IMR-90 (cell line): ENCODE measurements at regions not wholly inside any gene's neighbourhood (a gene's known extent, or its start where the extent isn't known, plus 50 kb on each side); places are given as distances from the start of the nearest gene placed in this dataset.

Source experiments
- ATAC-seq: fragments of 200-7000 bp; cut with Tn5 transposase; 2 replicates; pipeline ENCODE4 v1.9.1; 2020; ENCODE audit warnings: low read depth, mild to moderate bottlenecking, moderate library complexity
- BruUV-seq: library from RNA; stranded (reverse); fragments of 400-500 nt; replicated peaks from 2 replicates; lab custom pipeline; 2021; lab: Mats Ljungman, UMichigan
- CTCF ChIA-PET: fragments of 300-600 bp; formaldehyde crosslinking; extraction: SDS; loops from one replicate; lab custom pipeline; 2021; ENCODE audit warnings: antibody characterized with exemption; lab: Yijun Ruan, JAX
- POLR2A ChIA-PET: fragments of 300-600 bp; sonication (Branson Sonifier 250); formaldehyde crosslinking; loops from one replicate; lab custom pipeline; 2022; ENCODE audit warnings: antibody characterized with exemption; ENCODE audit not compliant: unreplicated experiment; lab: Charles Lee
- DNase-seq: peaks from one replicate; pipeline ENCODE4 v3.0.0; 2013
- H2AFZ ChIP-seq: replicated peaks from 2 replicates; pipeline ENCODE3; 2013; ENCODE audit warnings: low read length, mild to moderate bottlenecking; ENCODE audit not compliant: poor library complexity
- H2AK5ac ChIP-seq: 2 replicates; pipeline ENCODE4 v1.6.1; 2013; ENCODE audit warnings: low read depth, low read length, inconsistent platforms
- H2AK9ac ChIP-seq: replicated peaks from 2 replicates; pipeline ENCODE3; 2013; ENCODE audit warnings: mild to moderate bottlenecking, low read depth, low read length, moderate library complexity; ENCODE audit not compliant: poor library complexity
- H2BK120ac ChIP-seq: 2 replicates; pipeline ENCODE4 v1.6.1; 2013; ENCODE audit warnings: low read depth, low read length, inconsistent platforms
- H2BK15ac ChIP-seq: 3 replicates; pipeline ENCODE4 v1.6.1; 2013; ENCODE audit warnings: low read depth, low read length, inconsistent platforms
- H2BK20ac ChIP-seq: 2 replicates; pipeline ENCODE4 v1.6.1; 2013; ENCODE audit warnings: low read depth, mild to moderate bottlenecking, inconsistent platforms, low read length, moderate library complexity
- H2BK5ac ChIP-seq: 2 replicates; pipeline ENCODE4 v1.6.1; 2013; ENCODE audit warnings: mild to moderate bottlenecking, low read depth, low read length, inconsistent platforms; ENCODE audit not compliant: poor library complexity, severe bottlenecking
- H3K14ac ChIP-seq: replicated peaks from 2 replicates; pipeline ENCODE4 v1.6.1; 2013; ENCODE audit warnings: low read depth, low read length, inconsistent platforms
- H3K18ac ChIP-seq: 2 replicates; pipeline ENCODE4 v1.6.1; 2013; ENCODE audit warnings: low read depth, low read length, control low read depth
- H3K23ac ChIP-seq: 2 replicates; pipeline ENCODE4 v1.6.1; 2013; ENCODE audit warnings: low read depth, low read length, inconsistent platforms
- H3K27ac ChIP-seq: 2 replicates; pipeline ENCODE4 v1.5.1; 2013; ENCODE audit warnings: mild to moderate bottlenecking, control low read depth, low read length; ENCODE audit not compliant: insufficient read depth
- H3K27me3 ChIP-seq: 2 replicates; pipeline ENCODE4 v1.6.1; 2013; ENCODE audit warnings: low read length; ENCODE audit not compliant: control insufficient read depth, insufficient read depth
- H3K36me3 ChIP-seq: 2 replicates; pipeline ENCODE4 v1.6.1; 2013; ENCODE audit warnings: low read length, mixed read lengths; ENCODE audit not compliant: control insufficient read depth, insufficient read depth
- H3K4ac ChIP-seq: 2 replicates; pipeline ENCODE4 v1.6.1; 2013; ENCODE audit warnings: low read depth, low read length, inconsistent platforms
- H3K4me1 ChIP-seq: 2 replicates; pipeline ENCODE4 v1.6.1; 2013; ENCODE audit warnings: low read length, mixed read lengths; ENCODE audit not compliant: control insufficient read depth, insufficient read depth
- H3K4me2 ChIP-seq: 2 replicates; pipeline ENCODE4 v1.6.1; 2013; ENCODE audit warnings: low read depth, mild to moderate bottlenecking, control low read depth, low read length, moderate library complexity
- H3K4me3 ChIP-seq: 2 replicates; pipeline ENCODE4 v1.5.1; 2013; ENCODE audit warnings: low read depth, mild to moderate bottlenecking, control low read depth, low read length, moderate library complexity; ENCODE audit not compliant: insufficient read depth
- H3K56ac ChIP-seq: 2 replicates; pipeline ENCODE4 v1.6.1; 2013; ENCODE audit warnings: low read length, inconsistent platforms; ENCODE audit not compliant: insufficient read depth; ENCODE audit errors: extremely low read depth
- H3K79me1 ChIP-seq, 2 experiments: 2 replicates each; pipeline ENCODE4 v1.6.1; 2013; ENCODE audit warnings: low read length in 2 of 2, inconsistent platforms in 1 of 2, low read depth in 1 of 2
- H3K9ac ChIP-seq: 2 replicates; pipeline ENCODE4 v1.6.1; 2013; ENCODE audit warnings: low read depth, low read length, control low read depth
- H3K9me1 ChIP-seq: 2 replicates; pipeline ENCODE4 v1.6.1; 2013; ENCODE audit warnings: low read length, inconsistent platforms; ENCODE audit not compliant: insufficient read depth
- H3K9me3 ChIP-seq: 2 replicates; pipeline ENCODE4 v1.6.1; 2013; ENCODE audit warnings: low read length; ENCODE audit not compliant: control insufficient read depth, insufficient read depth
- H4K20me1 ChIP-seq: 2 replicates; pipeline ENCODE4 v1.6.1; 2013; ENCODE audit warnings: low read length, inconsistent platforms; ENCODE audit not compliant: insufficient read depth
- H4K5ac ChIP-seq: 2 replicates; pipeline ENCODE4 v1.6.1; 2013; ENCODE audit warnings: mild to moderate bottlenecking, low read depth, low read length, control low read depth
- H4K8ac ChIP-seq, 2 experiments: 2 replicates each; pipeline ENCODE4 v1.6.1; 2013; ENCODE audit warnings: low read depth in 2 of 2, low read length in 2 of 2, control low read depth in 1 of 2, inconsistent platforms in 1 of 2
- H4K91ac ChIP-seq: 2 replicates; pipeline ENCODE4 v1.6.1; 2013; ENCODE audit warnings: low read depth, low read length, inconsistent platforms; ENCODE audit not compliant: insufficient read depth
- BHLHE40 ChIP-seq: fragments of 150-350 bp; IDR thresholded peaks from 2 replicates; pipeline ENCODE4 v1.6.1; 2016; ENCODE audit warnings: mild to moderate bottlenecking, low read depth, low read length
- CEBPB ChIP-seq: IDR thresholded peaks from 2 replicates; pipeline ENCODE4 v1.6.1; 2012; ENCODE audit warnings: low read depth, low read length, improper control_type of control experiment
- FOS ChIP-seq: fragments of 150-350 bp; IDR thresholded peaks from 2 replicates; pipeline ENCODE4 v1.6.1; 2016; ENCODE audit warnings: low read depth, low read length
- MAFK ChIP-seq: IDR thresholded peaks from 2 replicates; pipeline ENCODE4 v1.6.1; 2012; ENCODE audit warnings: low read depth, low read length, improper control_type of control experiment
- MXI1 ChIP-seq: IDR thresholded peaks from 2 replicates; pipeline ENCODE4 v1.6.1; 2012; ENCODE audit warnings: low read depth, mild to moderate bottlenecking, low read length, moderate library complexity, borderline replicate concordance
- NFE2L2 ChIP-seq: fragments of 150-350 bp; IDR thresholded peaks from 2 replicates; pipeline ENCODE4 v1.6.1; 2016; ENCODE audit warnings: low read depth, mild to moderate bottlenecking, low read length
- POLR2A ChIP-seq: IDR thresholded peaks from 2 replicates; pipeline ENCODE4 v1.6.1; 2012; ENCODE audit warnings: mild to moderate bottlenecking, low read depth, low read length
- RAD21 ChIP-seq: IDR thresholded peaks from 2 replicates; pipeline ENCODE4 v1.6.1; 2012; ENCODE audit warnings: low read length, improper control_type of control experiment
- RCOR1 ChIP-seq: IDR thresholded peaks from 2 replicates; pipeline ENCODE4 v1.6.1; 2012; ENCODE audit warnings: mild to moderate bottlenecking, low read length, improper control_type of control experiment; ENCODE audit not compliant: insufficient replicate concordance
- RFX5 ChIP-seq: IDR thresholded peaks from 2 replicates; pipeline ENCODE4 v1.8.0; 2012; ENCODE audit warnings: low read depth, mild to moderate bottlenecking, low read length, moderate library complexity
- SMC3 ChIP-seq: fragments of 150-350 bp; IDR thresholded peaks from 2 replicates; pipeline ENCODE4 v1.6.1; 2016; ENCODE audit warnings: low read depth, mild to moderate bottlenecking, antibody characterized with exemption, low read length, moderate library complexity
- WGBS, 2 experiments: methylation state at CpG; one replicate each; pipeline versions ENCODE4 v1.1.5 to v1.1.7; 2013; ENCODE audit warnings: missing lambda C conversion rate in 2 of 2; ENCODE audit not compliant: insufficient read length in 1 of 2; ENCODE audit errors: extremely low coverage in 2 of 2; 5-methylcytosine and 5-hydroxymethylcytosine counted together
- dilution Hi-C: fragments of 300-500 bp; cut with HindIII; formaldehyde crosslinking; loops from one replicate; pipeline ENCODE4 v1.14.3; 2018; ENCODE audit warnings: low sequenced_read_pairs; ENCODE audit not compliant: unreplicated experiment
- in situ Hi-C: fragments of 300-500 bp; cut with MboI; formaldehyde crosslinking; loops from 3 replicates; pipeline ENCODE4 v1.14.3; 2019; ENCODE audit warnings: low sequenced_read_pairs, inconsistent platforms, mixed read lengths
- intact Hi-C: fragments of 100-400 bp; cut with micrococcal nuclease; formaldehyde crosslinking; loops from 2 replicates; pipeline ENCODE4 v1.10.0; 2022
- TF ChIP-seq, protein P1 (sequence below): fragments of 150-350 bp; IDR thresholded peaks from 2 replicates; pipeline ENCODE4 v1.6.1; 2016; ENCODE audit warnings: low read depth, mild to moderate bottlenecking, low read length, moderate library complexity, borderline replicate concordance
- TF ChIP-seq, protein P2 (sequence below): conservative IDR thresholded peaks from 2 replicates; pipeline ENCODE4 v1.5.1; 2012; ENCODE audit warnings: mild to moderate bottlenecking, low read depth, low read length, improper control_type of control experiment

DNA sequence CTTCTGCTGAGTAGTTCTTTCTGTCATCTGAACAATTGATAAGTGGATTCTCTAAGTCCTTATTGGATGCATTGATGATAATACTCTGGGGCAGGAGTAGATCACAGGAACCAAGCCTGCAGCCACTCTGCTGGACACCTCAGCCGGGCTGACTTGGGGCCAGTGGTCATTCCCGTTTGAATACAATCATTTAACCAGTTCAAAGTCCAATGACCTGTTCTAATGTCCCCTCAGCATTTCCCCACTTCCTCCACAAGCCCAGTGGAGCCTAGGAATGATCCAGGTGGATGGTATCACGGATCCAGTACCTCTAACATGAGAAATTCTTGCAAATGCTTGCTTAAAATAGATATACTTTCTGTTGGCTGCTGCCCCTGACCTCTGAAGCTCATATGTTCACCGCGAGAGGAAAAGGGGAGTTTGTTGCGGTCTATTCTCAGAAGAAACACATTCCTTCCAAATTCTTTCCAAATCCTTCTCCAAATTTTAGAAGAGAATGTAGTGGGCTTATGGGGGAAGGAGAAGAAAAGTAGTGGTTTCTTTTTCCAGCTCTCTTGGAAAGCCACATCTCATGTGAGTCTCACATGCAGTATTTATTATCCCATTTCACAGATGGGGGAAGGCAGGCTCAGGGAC, 170.9 kb downstream of the INHBB start:
- ATAC-seq = no peak
- WGBS, 2 experiments = no CpG with 5 or more reads among the region's 6 CpGs
- intact Hi-C loops (no loop called here), dilution Hi-C loops (no loop called here), in situ Hi-C loops (no loop called here)
- ChIA-PET POLR2A (no interaction called here), CTCF (no interaction called here)
- Histone ChIP-seq H3K23ac (no peak overlapping the region), H3K9me3 (no peaks in the 10 kb centered on the region), H3K9me1 (no peaks in the 10 kb centered on the region), H3K56ac (no peak overlapping the region), H4K20me1 (no peaks in the 10 kb centered on the region), H2AK5ac (no peak overlapping the region), H3K4me1 (0 out of 2 replicates have a peak, but pooled peaks cover 1% of the 10 kb centered on the region), H3K4me3 (no peak overlapping the region), H4K91ac (no peak overlapping the region), H2BK20ac (no peak overlapping the region), H3K9ac (no peak overlapping the region), H3K27me3 (peaks cover 42% of the 10 kb centered on the region), H2BK120ac (no peak overlapping the region), H3K79me1 (no peaks in the 10 kb centered on the region), H3K4me2 (no peak overlapping the region), H4K5ac (no peak overlapping the region), H2BK15ac (no peak overlapping the region), H2AFZ (no peak overlapping the region), H2AK9ac (no peak overlapping the region), H3K4ac (no peak overlapping the region), H4K8ac (no peak overlapping the region), H2BK5ac (no peak overlapping the region), H3K27ac (no peak overlapping the region), H3K36me3 (no peaks in the 10 kb centered on the region), H3K14ac (no peak overlapping the region), H3K18ac (no peak overlapping the region)
- no TSS peak for BruUV-seq
- TF ChIP-seq POLR2A = no peak
- TF ChIP-seq, protein P1, sequence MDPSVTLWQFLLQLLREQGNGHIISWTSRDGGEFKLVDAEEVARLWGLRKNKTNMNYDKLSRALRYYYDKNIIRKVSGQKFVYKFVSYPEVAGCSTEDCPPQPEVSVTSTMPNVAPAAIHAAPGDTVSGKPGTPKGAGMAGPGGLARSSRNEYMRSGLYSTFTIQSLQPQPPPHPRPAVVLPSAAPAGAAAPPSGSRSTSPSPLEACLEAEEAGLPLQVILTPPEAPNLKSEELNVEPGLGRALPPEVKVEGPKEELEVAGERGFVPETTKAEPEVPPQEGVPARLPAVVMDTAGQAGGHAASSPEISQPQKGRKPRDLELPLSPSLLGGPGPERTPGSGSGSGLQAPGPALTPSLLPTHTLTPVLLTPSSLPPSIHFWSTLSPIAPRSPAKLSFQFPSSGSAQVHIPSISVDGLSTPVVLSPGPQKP = no peak
- no peak for TF ChIP-seq RAD21
- no peak for TF ChIP-seq BHLHE40
- TF ChIP-seq CEBPB = no peak
- TF ChIP-seq NFE2L2 = no peak
- TF ChIP-seq MAFK = no peak
- no peak for TF ChIP-seq SMC3
- no peak for TF ChIP-seq FOS
- TF ChIP-seq RFX5 = no peak
- TF ChIP-seq RCOR1 = no peak
- TF ChIP-seq MXI1 = no peak
- TF ChIP-seq, protein P2, sequence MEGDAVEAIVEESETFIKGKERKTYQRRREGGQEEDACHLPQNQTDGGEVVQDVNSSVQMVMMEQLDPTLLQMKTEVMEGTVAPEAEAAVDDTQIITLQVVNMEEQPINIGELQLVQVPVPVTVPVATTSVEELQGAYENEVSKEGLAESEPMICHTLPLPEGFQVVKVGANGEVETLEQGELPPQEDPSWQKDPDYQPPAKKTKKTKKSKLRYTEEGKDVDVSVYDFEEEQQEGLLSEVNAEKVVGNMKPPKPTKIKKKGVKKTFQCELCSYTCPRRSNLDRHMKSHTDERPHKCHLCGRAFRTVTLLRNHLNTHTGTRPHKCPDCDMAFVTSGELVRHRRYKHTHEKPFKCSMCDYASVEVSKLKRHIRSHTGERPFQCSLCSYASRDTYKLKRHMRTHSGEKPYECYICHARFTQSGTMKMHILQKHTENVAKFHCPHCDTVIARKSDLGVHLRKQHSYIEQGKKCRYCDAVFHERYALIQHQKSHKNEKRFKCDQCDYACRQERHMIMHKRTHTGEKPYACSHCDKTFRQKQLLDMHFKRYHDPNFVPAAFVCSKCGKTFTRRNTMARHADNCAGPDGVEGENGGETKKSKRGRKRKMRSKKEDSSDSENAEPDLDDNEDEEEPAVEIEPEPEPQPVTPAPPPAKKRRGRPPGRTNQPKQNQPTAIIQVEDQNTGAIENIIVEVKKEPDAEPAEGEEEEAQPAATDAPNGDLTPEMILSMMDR = no peak
- DNase-seq = peak; percentile 3
